DND-41 (cell line): ENCODE measurements at regions not wholly inside any gene's neighbourhood (a gene's known extent, or its start where the extent isn't known, plus 50 kb on each side); places are given as distances from the start of the nearest gene placed in this dataset.

Source experiments
- ATAC-seq: fragments of 200-7000 bp; cut with Tn5 transposase; 3 replicates; pipeline ENCODE4 v1.9.1; 2021; ENCODE audit warnings: low read depth; ENCODE audit not compliant: insufficient read depth
- DNase-seq: peaks from one replicate; pipeline ENCODE4 v3.0.0-alpha.2; 2020
- H2AFZ ChIP-seq: 2 replicates; pipeline ENCODE4 v1.6.0; 2012; ENCODE audit warnings: low read depth, low read length
- H3K27ac ChIP-seq: 2 replicates; pipeline ENCODE4 v1.5.1; 2012; ENCODE audit warnings: low read length, inconsistent platforms
- H3K27me3 ChIP-seq: fragments of 200-600 bp; sonication (generic); 2 replicates; pipeline ENCODE4 v1.6.0; 2012; ENCODE audit warnings: low read length, mild to moderate bottlenecking, inconsistent platforms; ENCODE audit not compliant: insufficient read depth, poor library complexity
- H3K36me3 ChIP-seq: 2 replicates; pipeline ENCODE4 v1.5.1; 2012; ENCODE audit warnings: low read length, inconsistent platforms; ENCODE audit not compliant: insufficient read depth
- H3K4me1 ChIP-seq: 2 replicates; pipeline ENCODE4 v1.5.1; 2012; ENCODE audit warnings: mild to moderate bottlenecking, low read length; ENCODE audit not compliant: insufficient read depth
- H3K4me2 ChIP-seq: 2 replicates; pipeline ENCODE4 v1.6.0; 2012; ENCODE audit warnings: mild to moderate bottlenecking, moderate library complexity, low read length, inconsistent platforms; ENCODE audit not compliant: insufficient read depth
- H3K4me3 ChIP-seq, 2 experiments: fragments of 200-600 bp in 1 of 2; shearing (Covaris generic) in 1 of 2; 2 replicates each; pipeline ENCODE4 v1.5.1; 2012 to 2016; ENCODE audit warnings: inconsistent platforms in 2 of 2, low read length in 2 of 2, mild to moderate bottlenecking in 2 of 2, low read depth in 1 of 2, moderate library complexity in 1 of 2
- H3K79me2 ChIP-seq: 2 replicates; pipeline ENCODE4 v1.6.0; 2012; ENCODE audit warnings: low read length, inconsistent platforms; ENCODE audit not compliant: insufficient read depth
- H3K9ac ChIP-seq: 2 replicates; pipeline ENCODE4 v1.6.0; 2012; ENCODE audit warnings: low read depth, mild to moderate bottlenecking, inconsistent platforms, low read length, moderate library complexity
- H3K9me3 ChIP-seq: 2 replicates; pipeline ENCODE4 v1.5.1; 2012; ENCODE audit warnings: low read length, moderate library complexity, mild to moderate bottlenecking, inconsistent platforms; ENCODE audit not compliant: insufficient read depth, severe bottlenecking
- H4K20me1 ChIP-seq: 2 replicates; pipeline ENCODE4 v1.6.0; 2012; ENCODE audit warnings: low read length; ENCODE audit not compliant: insufficient read depth
- CTCF ChIP-seq: IDR thresholded peaks from 2 replicates; pipeline ENCODE4 v1.5.1; 2012; ENCODE audit warnings: borderline replicate concordance, low read length, moderate library complexity, mild to moderate bottlenecking; ENCODE audit not compliant: poor library complexity, severe bottlenecking; ENCODE audit errors: extremely low read depth
- EZH2 ChIP-seq: IDR thresholded peaks from 3 replicates; pipeline ENCODE4 v1.6.1; 2012; ENCODE audit warnings: borderline replicate concordance, low read depth, mild to moderate bottlenecking, moderate library complexity, low read length, inconsistent platforms; ENCODE audit not compliant: severe bottlenecking

GRCh38 chr6:80437801-80438200, 331.3 kb downstream of the BCKDHB start:
- DNase-seq, result no peak
- no peaks in the 10 kb centered on the region for H4K20me1 ChIP-seq
- H3K4me3 ChIP-seq, result no peak overlapping the region
- H3K79me2 ChIP-seq, result no peaks in the 10 kb centered on the region
- no peak overlapping the region for H3K4me2 ChIP-seq
- H3K36me3 ChIP-seq, result no peaks in the 10 kb centered on the region
- H3K9me3 ChIP-seq, result no peaks in the 10 kb centered on the region
- H3K9ac ChIP-seq, result no peak overlapping the region
- H3K4me1 ChIP-seq, result no peaks in the 10 kb centered on the region
- no peak for TF ChIP-seq CTCF
- no peak for TF ChIP-seq EZH2
- H3K27me3 ChIP-seq, result no peaks in the 10 kb centered on the region
- ATAC-seq, result no peak
- no peak overlapping the region for H3K27ac ChIP-seq
- no peak overlapping the region for H2AFZ ChIP-seq

- no peak overlapping the region for H3K4me3 ChIP-seq
- no peak for ATAC-seq
- H4K20me1 ChIP-seq, result no peaks in the 10 kb centered on the region
- H3K27me3 ChIP-seq, result no peaks in the 10 kb centered on the region
- no peak overlapping the region for H3K9ac ChIP-seq
- TF ChIP-seq CTCF (no peak), EZH2 (no peak)
- H3K27ac ChIP-seq, result no peak overlapping the region
- no peaks in the 10 kb centered on the region for H3K79me2 ChIP-seq
- no peaks in the 10 kb centered on the region for H3K36me3 ChIP-seq
- H3K9me3 ChIP-seq, result no peaks in the 10 kb centered on the region
- no peak overlapping the region for H3K4me2 ChIP-seq
- no peaks in the 10 kb centered on the region for H3K4me1 ChIP-seq
- no peak for DNase-seq
- H2AFZ ChIP-seq, result no peak overlapping the region
Observed at GRCh38 chr6:80437221-80437620, 330.8 kb downstream of the BCKDHB start.

GRCh38 chr6:80436663-80437062, 330.2 kb downstream of the BCKDHB start:
- DNase-seq, result no peak
- Histone ChIP-seq H2AFZ (no peak overlapping the region), H3K27me3 (no peaks in the 10 kb centered on the region), H3K4me2 (no peak overlapping the region), H3K4me3 (no peak overlapping the region), H3K36me3 (no peaks in the 10 kb centered on the region), H3K27ac (no peak overlapping the region), H4K20me1 (no peaks in the 10 kb centered on the region), H3K9me3 (no peaks in the 10 kb centered on the region), H3K4me1 (no peaks in the 10 kb centered on the region), H3K9ac (no peak overlapping the region), H3K79me2 (no peaks in the 10 kb centered on the region)
- no peak for TF ChIP-seq CTCF
- no peak for TF ChIP-seq EZH2
- no peak for ATAC-seq

GRCh38 chr6:80435457-80435856, 329.0 kb downstream of the BCKDHB start:
- Histone ChIP-seq H3K79me2 (no peaks in the 10 kb centered on the region), H3K4me2 (no peak overlapping the region), H3K4me1 (no peaks in the 10 kb centered on the region), H3K9me3 (no peaks in the 10 kb centered on the region), H2AFZ (no peak overlapping the region), H3K9ac (no peak overlapping the region), H3K36me3 (no peaks in the 10 kb centered on the region), H3K27me3 (no peaks in the 10 kb centered on the region), H3K27ac (no peak overlapping the region), H4K20me1 (no peaks in the 10 kb centered on the region), H3K4me3 (no peak overlapping the region)
- no peak for TF ChIP-seq EZH2
- no peak for TF ChIP-seq CTCF
- DNase-seq, result no peak
- ATAC-seq, result no peak
